Endothelial cell of umbilical vein (primary cell): ENCODE measurements at regions not wholly inside any gene's neighbourhood (a gene's known extent, or its start where the extent isn't known, plus 50 kb on each side); places are given as distances from the start of the nearest gene placed in this dataset.

ENCODE experiments used
- BruUV-seq: library from RNA; stranded (reverse); fragments of 400-500 nt; replicated peaks from 2 replicates; lab custom pipeline; 2021; lab: Mats Ljungman, UMichigan
- CTCF ChIA-PET: fragments of 300-600, 350-600 bp; sonication (Branson Sonifier 250); formaldehyde crosslinking; loops from one replicate; lab custom pipeline; 2021; ENCODE audit warnings: antibody characterized with exemption, inconsistent platforms; lab: Charles Lee
- POLR2A ChIA-PET: fragments of 300-600, 350-600 bp; sonication (Branson Sonifier 250); formaldehyde crosslinking; loops from one replicate; lab custom pipeline; 2021; ENCODE audit warnings: antibody characterized with exemption, inconsistent platforms; lab: Charles Lee
- DNase-seq: peaks from one replicate; pipeline ENCODE4 v3.0.0-alpha.2; 2011; ENCODE audit warnings: low read depth, low spot score
- FAIRE-seq: peaks from 2 replicates; lab custom pipeline; 2011; peaks lifted over from hg19 to GRCh38; lab: Jason Lieb, UNC
- H2AFZ ChIP-seq: 2 replicates; pipeline ENCODE4 v1.6.0; 2012; ENCODE audit warnings: low read depth, low read length, control low read depth, inconsistent platforms
- H3K27ac ChIP-seq: 2 replicates; pipeline ENCODE4 v1.5.1; 2011; ENCODE audit warnings: low read depth, mild to moderate bottlenecking, control low read depth, low read length, moderate library complexity; ENCODE audit not compliant: insufficient read depth
- H3K27me3 ChIP-seq, 2 experiments: 2 replicates each; pipeline versions ENCODE4 v1.6.0 to v1.6.1; 2011; ENCODE audit warnings: low read length in 2 of 2, mixed read lengths in 1 of 2; ENCODE audit not compliant: control insufficient read depth in 2 of 2, insufficient read depth in 2 of 2
- H3K36me3 ChIP-seq, 2 experiments: 2 replicates in 1 of 2; 3 replicates in 1 of 2; pipeline ENCODE4 v1.5.1; 2011; ENCODE audit warnings: low read length in 2 of 2, mild to moderate bottlenecking in 1 of 2, moderate library complexity in 1 of 2; ENCODE audit not compliant: control insufficient read depth in 2 of 2, insufficient read depth in 2 of 2; ENCODE audit errors: extremely low read depth in 1 of 2
- H3K4me1 ChIP-seq: 3 replicates; pipeline ENCODE4 v1.5.1; 2011; ENCODE audit warnings: mild to moderate bottlenecking, low read length; ENCODE audit not compliant: control insufficient read depth, insufficient read depth; ENCODE audit errors: extremely low read depth
- H3K4me2 ChIP-seq: 2 replicates; pipeline ENCODE4 v1.6.1; 2011; ENCODE audit warnings: low read length, control low read depth, mixed read lengths; ENCODE audit not compliant: insufficient read depth
- H3K4me3 ChIP-seq, 3 experiments: fragments of 200-600 bp in 1 of 3; sonication (generic), shearing (Covaris generic) in 1 of 3; replicated peaks in 1 of 3; 2 replicates each; pipeline ENCODE4 v1.5.1; 2011 to 2016; ENCODE audit warnings: control low read depth in 3 of 3, low read length in 3 of 3, mild to moderate bottlenecking in 2 of 3, inconsistent platforms in 1 of 3, low read depth in 1 of 3, moderate library complexity in 1 of 3; ENCODE audit not compliant: insufficient read depth in 1 of 3
- H3K79me2 ChIP-seq: 2 replicates; pipeline ENCODE4 v1.6.0; 2012; ENCODE audit warnings: low read length, inconsistent platforms; ENCODE audit not compliant: control insufficient read depth, insufficient read depth
- H3K9ac ChIP-seq: replicated peaks from 2 replicates; pipeline ENCODE3; 2011; ENCODE audit warnings: low read length, control low read depth; ENCODE audit not compliant: insufficient read depth; ENCODE audit errors: extremely low read depth
- H3K9me1 ChIP-seq: replicated peaks from 3 replicates; pipeline ENCODE4 v1.6.0; 2011; ENCODE audit warnings: mild to moderate bottlenecking, low read length; ENCODE audit not compliant: control insufficient read depth, insufficient read depth; ENCODE audit errors: extremely low read depth
- H3K9me3 ChIP-seq: replicated peaks from 2 replicates; pipeline ENCODE4 v1.5.1; 2012; ENCODE audit warnings: low read length, inconsistent platforms; ENCODE audit not compliant: control insufficient read depth, insufficient read depth
- H4K20me1 ChIP-seq: replicated peaks from 2 replicates; pipeline ENCODE3; 2011; ENCODE audit warnings: mild to moderate bottlenecking, low read length; ENCODE audit not compliant: control insufficient read depth, insufficient read depth; ENCODE audit errors: extremely low read depth
- CTCF ChIP-seq, 2 donors: IDR thresholded peaks; 1 replicate in 1 of 2; 2 replicates in 1 of 2; pipeline ENCODE4 v1.5.1; 2011; ENCODE audit warnings: low read length in 2 of 2, mild to moderate bottlenecking in 2 of 2, moderate library complexity in 2 of 2, control low read depth in 1 of 2, inconsistent platforms in 1 of 2, low read depth in 1 of 2; ENCODE audit not compliant: insufficient read depth in 1 of 2; ENCODE audit errors: extremely low read depth in 1 of 2
- EZH2 ChIP-seq: IDR thresholded peaks from 2 replicates; pipeline ENCODE4 v1.6.1; 2012; ENCODE audit warnings: borderline replicate concordance, low read depth, mild to moderate bottlenecking, moderate library complexity, low read length, inconsistent platforms; ENCODE audit not compliant: severe bottlenecking
- FOS ChIP-seq: IDR thresholded peaks from 2 replicates; pipeline ENCODE4 v1.6.1; 2011; ENCODE audit warnings: mild to moderate bottlenecking, low read length, moderate library complexity, borderline replicate concordance; ENCODE audit not compliant: insufficient read depth
- GATA2 ChIP-seq: IDR thresholded peaks from 2 replicates; pipeline ENCODE4 v1.7.0; 2011; ENCODE audit warnings: low read depth, mild to moderate bottlenecking, moderate library complexity, mixed read lengths, low read length; ENCODE audit not compliant: insufficient read length, insufficient read depth
- JUN ChIP-seq: IDR thresholded peaks from 2 replicates; pipeline ENCODE4 v1.6.1; 2011; ENCODE audit warnings: borderline replicate concordance, low read depth; ENCODE audit not compliant: insufficient read length, insufficient read depth
- MAX ChIP-seq: IDR thresholded peaks from 2 replicates; pipeline ENCODE4 v1.6.1; 2011; ENCODE audit not compliant: insufficient read depth, insufficient read length
- MYC ChIP-seq: IDR thresholded peaks from one replicate; pipeline ENCODE4 v1.6.1; 2011; ENCODE audit warnings: mild to moderate bottlenecking, low read depth, low read length
- POLR2A ChIP-seq: IDR thresholded peaks from 2 replicates; pipeline ENCODE4 v1.6.1; 2012; ENCODE audit warnings: low read depth, mild to moderate bottlenecking, control low read depth, low read length
- POLR2AphosphoS5 ChIP-seq: IDR thresholded peaks from 2 replicates; pipeline ENCODE4 v1.6.1; 2012; ENCODE audit warnings: low read depth, mild to moderate bottlenecking, control low read depth, low read length, moderate library complexity; ENCODE audit not compliant: insufficient read depth
- dilution Hi-C: fragments of 300-500 bp; cut with MboI; formaldehyde crosslinking; loops from one replicate; pipeline ENCODE4 v1.15.0; 2019; ENCODE audit warnings: low sequenced_read_pairs; ENCODE audit not compliant: extremely low pct_ligation_motif_present
- intact Hi-C: fragments of 100-400 bp; cut with micrococcal nuclease; formaldehyde crosslinking; loops from one replicate; pipeline ENCODE4 v1.10.0; 2022

GRCh38 chr19:29875931-29876330 lies 64.1 kb downstream of the CCNE1 start:
- no peak for FAIRE-seq
- CTCF ChIA-PET = interaction anchor here (1.5 to 6.7 kb wide), 2 partner anchors 114 to 146 kb away, joined by 5 to 116 read pairs; no protein-coding TSS in a partner anchor

More at GRCh38 chr19:29875931-29876330, 64.1 kb downstream of the CCNE1 start:
- no peak for DNase-seq
- Histone ChIP-seq H3K9me3 (no peaks in the 10 kb centered on the region), H3K4me2 (no peak overlapping the region), H3K27ac (no peak overlapping the region), H3K27me3 (no peaks in the 10 kb centered on the region), H3K36me3 (no peaks in the 10 kb centered on the region), H3K79me2 (no peaks in the 10 kb centered on the region), H4K20me1 (no peaks in the 10 kb centered on the region), H3K4me1 (peaks cover 4% of the 10 kb centered on the region), H3K9ac (no peak overlapping the region), H3K9me1 (no peaks in the 10 kb centered on the region), H3K4me3 (no peak overlapping the region), H2AFZ (no peak overlapping the region)
- TF ChIP-seq MAX = no peak
- TF ChIP-seq EZH2 = no peak
- no peak for TF ChIP-seq GATA2
- no peak for TF ChIP-seq POLR2A
- no peak for TF ChIP-seq FOS
- TF ChIP-seq JUN = no peak
- TF ChIP-seq POLR2AphosphoS5 = no peak
- no peak for TF ChIP-seq MYC
- TF ChIP-seq CTCF (IDR thresholded peaks at IDR 0.05; ENCODE audit: extremely low read depth in 1 of 2, insufficient read depth in 1 of 2, low read depth in 1 of 2, low read length in 2 of 2) = no peak
- dilution Hi-C loops (no loop called here), intact Hi-C loops (no loop called here)
- POLR2A ChIA-PET = no interaction called here
- BruUV-seq = no TSS peak
